GM18498 (cell line): ENCODE measurements at regions not wholly inside any gene's neighbourhood (a gene's known extent, or its start where the extent isn't known, plus 50 kb on each side); places are given as distances from the start of the nearest gene placed in this dataset.
"Not testable (repeated sequence)": the region's sequence is repeated elsewhere in the genome, so short reads cannot be mapped to it uniquely, and the experiment has no call there.

Experiments used
- ATAC-seq: cut with Tn5 transposase; IDR thresholded peaks from one replicate; pipeline ENCODE4 v1.9.1; 2021; ENCODE audit warnings: mild to moderate bottlenecking, moderate library complexity; ENCODE audit not compliant: unreplicated experiment

GRCh38 chr1:99062192-99062591 lies 57.5 kb upstream of the PLPPR5 start:
- ATAC-seq, result no peak

- ATAC-seq, result no peak
These were observed 64.5 kb upstream of the PLPPR5 start for GRCh38 chr1:99069146-99069545.

GRCh38 chr1:99078529-99078928 lies 73.9 kb upstream of the PLPPR5 start:
- not testable (repeated sequence) for ATAC-seq

GRCh38 chr1:99082366-99082765 lies 77.7 kb upstream of the PLPPR5 start:
- no peak for ATAC-seq

GRCh38 chr1:99083338-99083737 lies 78.7 kb upstream of the PLPPR5 start:
- ATAC-seq, result no peak

GRCh38 chr1:99084562-99084961 lies 79.9 kb upstream of the PLPPR5 start:
- peak; percentile 76 for ATAC-seq

GRCh38 chr1:99086057-99086456 lies 81.4 kb upstream of the PLPPR5 start:
- no peak for ATAC-seq

GRCh38 chr1:99098589-99098988 lies 93.9 kb upstream of the PLPPR5 start:
- no peak for ATAC-seq

GRCh38 chr1:99106274-99106673 lies 101.6 kb upstream of the PLPPR5 start:
- no peak for ATAC-seq

GRCh38 chr1:99107680-99108079 lies 103.0 kb upstream of the PLPPR5 start:
- ATAC-seq, result no peak

- ATAC-seq, result no peak
These were observed 105.7 kb upstream of the PLPPR5 start for GRCh38 chr1:99110140-99111041.

GRCh38 chr1:99115231-99115630 lies 110.6 kb upstream of the PLPPR5 start:
- ATAC-seq, result no peak

- ATAC-seq, result no peak
These were observed 114.5 kb upstream of the PLPPR5 start for GRCh38 chr1:99119188-99119587.

GRCh38 chr1:99122039-99122438 lies 117.4 kb upstream of the PLPPR5 start:
- no peak for ATAC-seq

GRCh38 chr1:99123936-99124335 lies 119.3 kb upstream of the PLPPR5 start:
- no peak for ATAC-seq

- ATAC-seq, result no peak
These were observed 126.9 kb upstream of the PLPPR5 start for GRCh38 chr1:99131546-99131945.

GRCh38 chr1:99133756-99134500 lies 129.3 kb upstream of the PLPPR5 start:
- no peak for ATAC-seq

- ATAC-seq, result no peak
These were observed 126.6 kb upstream of the PLPPR4 start for GRCh38 chr1:99137554-99138206.

- ATAC-seq, result no peak
These were observed 124.4 kb upstream of the PLPPR4 start for GRCh38 chr1:99139876-99140275.

GRCh38 chr1:99146129-99146848 lies 118.0 kb upstream of the PLPPR4 start:
- no peak for ATAC-seq

GRCh38 chr1:99149952-99150351 lies 114.3 kb upstream of the PLPPR4 start:
- no peak for ATAC-seq
